GM23338 (cell line): ENCODE measurements at regions not wholly inside any gene's neighbourhood (a gene's known extent, or its start where the extent isn't known, plus 50 kb on each side); places are given as distances from the start of the nearest gene placed in this dataset.

Experiments used
- ATAC-seq: fragments of 200-7000 bp; cut with Tn5 transposase; 3 replicates; pipeline ENCODE4 v1.9.1; 2020
- DNase-seq: peaks from one replicate; pipeline ENCODE4 v3.0.0-alpha.2; 2015; ENCODE audit warnings: low spot score
- H2AFZ ChIP-seq: fragments of 200-600 bp; sonication (generic); 2 replicates; pipeline ENCODE4 v1.8.0; 2016; ENCODE audit warnings: antibody characterized with exemption, mild to moderate bottlenecking, moderate library complexity
- H3F3A ChIP-seq: fragments of 200-600 bp; sonication (generic); replicated peaks from 2 replicates; pipeline ENCODE4 v1.8.0; 2017; ENCODE audit warnings: antibody characterized with exemption, mixed run types, low read depth
- H3K27ac ChIP-seq: fragments of 200-600 bp; sonication (generic); 2 replicates; pipeline ENCODE4 v1.6.1; 2016; ENCODE audit warnings: low read depth
- H3K27me3 ChIP-seq: fragments of 200-600 bp; sonication (generic); 2 replicates; pipeline ENCODE4 v1.8.0; 2016; ENCODE audit warnings: mild to moderate bottlenecking, mixed run types, moderate library complexity; ENCODE audit not compliant: insufficient read depth
- H3K36me3 ChIP-seq: fragments of 200-600 bp; sonication (generic); 2 replicates; pipeline ENCODE4 v1.8.0; 2016; ENCODE audit warnings: mild to moderate bottlenecking; ENCODE audit not compliant: insufficient read depth
- H3K4me1 ChIP-seq: fragments of 200-600 bp; sonication (generic); 2 replicates; pipeline ENCODE4 v1.8.0; 2016; ENCODE audit warnings: mild to moderate bottlenecking, moderate library complexity; ENCODE audit not compliant: insufficient read depth
- H3K4me2 ChIP-seq: fragments of 200-600 bp; sonication (generic); 2 replicates; pipeline ENCODE4 v1.7.1; 2017; ENCODE audit warnings: mixed run types
- H3K4me3 ChIP-seq: fragments of 200-600 bp; sonication (generic); 2 replicates; pipeline ENCODE4 v1.6.1; 2016; ENCODE audit warnings: mixed run types
- H3K79me2 ChIP-seq: fragments of 200-600 bp; sonication (generic); replicated peaks from 2 replicates; pipeline ENCODE4 v1.8.0; 2017; ENCODE audit warnings: mild to moderate bottlenecking; ENCODE audit not compliant: insufficient read depth
- H3K9me2 ChIP-seq: fragments of 200-600 bp; sonication (generic); 2 replicates; pipeline ENCODE4 v1.8.0; 2017; ENCODE audit not compliant: insufficient read depth
- H4K20me1 ChIP-seq: fragments of 200-600 bp; sonication (generic); replicated peaks from 2 replicates; pipeline ENCODE4 v1.8.0; 2017; ENCODE audit warnings: mild to moderate bottlenecking; ENCODE audit not compliant: insufficient read depth
- H3K27ac Mint-ChIP-seq: 2 replicates; pipeline ENCODE4 v1.8.0; 2020; ENCODE audit warnings: inconsistent platforms, mild to moderate bottlenecking, moderate library complexity, mixed read lengths
- H3K27me3 Mint-ChIP-seq: 3 replicates; pipeline ENCODE4 v1.8.0; 2022; ENCODE audit warnings: low read depth, mild to moderate bottlenecking, moderate library complexity, mixed read lengths, inconsistent platforms; ENCODE audit not compliant: insufficient read depth, poor library complexity
- H3K36me3 Mint-ChIP-seq: 3 replicates; pipeline ENCODE4 v1.8.0; 2021; ENCODE audit warnings: low read depth, mild to moderate bottlenecking, inconsistent platforms, moderate library complexity, mixed read lengths
- H3K4me1 Mint-ChIP-seq: 3 replicates; pipeline ENCODE4 v1.8.0; 2020; ENCODE audit warnings: mild to moderate bottlenecking, inconsistent platforms, mixed read lengths
- H3K4me3 Mint-ChIP-seq: 3 replicates; pipeline ENCODE4 v1.8.0; 2021; ENCODE audit warnings: moderate library complexity, mild to moderate bottlenecking, inconsistent platforms, mixed read lengths
- H3K9me3 Mint-ChIP-seq: 3 replicates; pipeline ENCODE4 v1.8.0; 2020; ENCODE audit warnings: moderate library complexity, mild to moderate bottlenecking, inconsistent platforms, mixed read lengths
- EZH2phosphoT487 ChIP-seq: fragments of 200-600 bp; sonication (generic); IDR thresholded peaks from one replicate; pipeline ENCODE4 v1.8.1; 2018; ENCODE audit warnings: antibody characterized with exemption; ENCODE audit not compliant: unreplicated experiment
- POLR2AphosphoS5 ChIP-seq: IDR thresholded peaks from 2 replicates; pipeline ENCODE4 v1.6.1; 2016; ENCODE audit warnings: antibody characterized with exemption, low read depth
- ZNF114 ChIP-seq: fragments of 250-450 bp; sonication (Bioruptor Pico); IDR thresholded peaks from 2 replicates; pipeline ENCODE4 v1.5.0; 2020; ENCODE audit warnings: mild to moderate bottlenecking, moderate library complexity
- ZNF331 ChIP-seq: fragments of 250-450 bp; sonication (Bioruptor Pico); IDR thresholded peaks from 2 replicates; pipeline ENCODE4 v1.5.0; 2020; ENCODE audit warnings: low read depth, mild to moderate bottlenecking, moderate library complexity
- TF ChIP-seq, protein P1 (sequence below): IDR thresholded peaks from 2 replicates; pipeline ENCODE4 v1.6.1; 2016; ENCODE audit warnings: antibody characterized with exemption
- TF ChIP-seq, protein P2 (sequence below): IDR thresholded peaks from one replicate; pipeline ENCODE4 v1.6.1; 2018; ENCODE audit warnings: antibody characterized with exemption; ENCODE audit not compliant: unreplicated experiment

DNA sequence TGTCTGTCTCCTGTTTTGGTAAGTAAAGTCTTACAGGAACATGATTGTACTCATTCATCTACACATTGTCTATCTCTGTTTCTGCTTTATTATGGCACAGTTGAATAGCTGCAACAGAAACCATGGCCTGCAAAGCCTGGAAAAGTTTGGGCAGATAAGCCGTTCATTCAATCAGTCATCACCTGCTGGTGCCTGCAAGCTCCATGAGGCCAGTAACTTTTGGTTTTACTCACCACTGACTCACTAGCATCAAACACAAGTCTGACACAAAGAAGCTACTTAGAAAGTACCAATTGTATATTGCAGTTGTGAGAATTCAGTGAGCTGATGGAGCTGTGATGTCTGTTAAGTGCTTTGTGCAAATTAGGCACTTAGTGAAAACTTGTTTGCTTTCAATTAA is 373.6 kb upstream of the SGCD start:
- Histone ChIP-seq H3K4me1 (peaks cover 18% of the 10 kb centered on the region), H2AFZ (peak overlapping the region; percentile 77; the same call in 1 of the 2 replicates), H3F3A (no peaks in the 10 kb centered on the region)

GRCh38 chr5:155954701-155955445 is 372.1 kb upstream of the SGCD start:
- Mint-ChIP-seq H3K36me3 (no peaks in the 10 kb centered on the region), H3K4me1 (peaks cover 18% of the 10 kb centered on the region), H3K27ac (no peak overlapping the region), H3K9me3 (no peaks in the 10 kb centered on the region), H3K4me3 (no peak overlapping the region), H3K27me3 (no peaks in the 10 kb centered on the region)
- Histone ChIP-seq H3K27me3 (no peaks in the 10 kb centered on the region), H3F3A (no peaks in the 10 kb centered on the region), H3K79me2 (no peaks in the 10 kb centered on the region), H3K27ac (no peak overlapping the region), H3K4me2 (no peak overlapping the region), H4K20me1 (no peaks in the 10 kb centered on the region), H3K4me3 (no peak overlapping the region), H2AFZ (no peak overlapping the region), H3K9me2 (0 out of 2 replicates have a peak, but pooled peaks cover 6% of the 10 kb centered on the region), H3K4me1 (peaks cover 18% of the 10 kb centered on the region), H3K36me3 (no peaks in the 10 kb centered on the region)
- DNase-seq (no peak), ATAC-seq (no peak)
- TF ChIP-seq ZNF331 (CRISPR knock-in tag), result no peak

More for the DNA sequence above, 373.6 kb upstream of the SGCD start:
- Mint-ChIP-seq H3K4me3 (no peak overlapping the region), H3K27ac (no peak overlapping the region; the same call in 1 of the 2 replicates), H3K27me3 (no peaks in the 10 kb centered on the region), H3K4me1 (peaks cover 18% of the 10 kb centered on the region), H3K36me3 (no peaks in the 10 kb centered on the region), H3K9me3 (no peaks in the 10 kb centered on the region)
- TF ChIP-seq EZH2phosphoT487 (no peak), POLR2AphosphoS5 (no peak)
- Histone ChIP-seq H3K4me2 (0 out of 2 replicates have a peak overlapping the region, but pooled peaks have one; percentile 14), H3K4me3 (no peak overlapping the region), H3K27me3 (no peaks in the 10 kb centered on the region), H3K79me2 (no peaks in the 10 kb centered on the region), H3K36me3 (no peaks in the 10 kb centered on the region), H4K20me1 (no peaks in the 10 kb centered on the region), H3K9me2 (0 out of 2 replicates have a peak, but pooled peaks cover 6% of the 10 kb centered on the region), H3K27ac (no peak overlapping the region)
- DNase-seq, result no peak
- ATAC-seq, result no peak

GRCh38 chr5:155957884-155958283 is 369.1 kb upstream of the SGCD start:
- Mint-ChIP-seq H3K4me1 (peaks cover 12% of the 10 kb centered on the region), H3K27me3 (no peaks in the 10 kb centered on the region), H3K4me3 (no peak overlapping the region), H3K36me3 (no peaks in the 10 kb centered on the region), H3K27ac (no peak overlapping the region), H3K9me3 (no peaks in the 10 kb centered on the region)
- H3F3A ChIP-seq, result no peaks in the 10 kb centered on the region
- H3K9me2 ChIP-seq, result 0 out of 2 replicates have a peak, but pooled peaks cover 6% of the 10 kb centered on the region
- no peak overlapping the region for H2AFZ ChIP-seq
- DNase-seq (no peak), ATAC-seq (no peak)
- H3K79me2 ChIP-seq, result no peaks in the 10 kb centered on the region
- no peak overlapping the region for H3K27ac ChIP-seq
- no peaks in the 10 kb centered on the region for H3K36me3 ChIP-seq
- H3K4me1 ChIP-seq, result peaks cover 8% of the 10 kb centered on the region; the same call in 1 of the 2 replicates
- H3K27me3 ChIP-seq, result no peaks in the 10 kb centered on the region
- H4K20me1 ChIP-seq, result no peaks in the 10 kb centered on the region
- H3K4me2 ChIP-seq, result no peak overlapping the region
- no peak overlapping the region for H3K4me3 ChIP-seq
- TF ChIP-seq ZNF114 (CRISPR knock-in tag), result no peak
- TF ChIP-seq, protein P1, sequence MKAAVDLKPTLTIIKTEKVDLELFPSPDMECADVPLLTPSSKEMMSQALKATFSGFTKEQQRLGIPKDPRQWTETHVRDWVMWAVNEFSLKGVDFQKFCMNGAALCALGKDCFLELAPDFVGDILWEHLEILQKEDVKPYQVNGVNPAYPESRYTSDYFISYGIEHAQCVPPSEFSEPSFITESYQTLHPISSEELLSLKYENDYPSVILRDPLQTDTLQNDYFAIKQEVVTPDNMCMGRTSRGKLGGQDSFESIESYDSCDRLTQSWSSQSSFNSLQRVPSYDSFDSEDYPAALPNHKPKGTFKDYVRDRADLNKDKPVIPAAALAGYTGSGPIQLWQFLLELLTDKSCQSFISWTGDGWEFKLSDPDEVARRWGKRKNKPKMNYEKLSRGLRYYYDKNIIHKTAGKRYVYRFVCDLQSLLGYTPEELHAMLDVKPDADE, result no peak
- TF ChIP-seq, protein P2, sequence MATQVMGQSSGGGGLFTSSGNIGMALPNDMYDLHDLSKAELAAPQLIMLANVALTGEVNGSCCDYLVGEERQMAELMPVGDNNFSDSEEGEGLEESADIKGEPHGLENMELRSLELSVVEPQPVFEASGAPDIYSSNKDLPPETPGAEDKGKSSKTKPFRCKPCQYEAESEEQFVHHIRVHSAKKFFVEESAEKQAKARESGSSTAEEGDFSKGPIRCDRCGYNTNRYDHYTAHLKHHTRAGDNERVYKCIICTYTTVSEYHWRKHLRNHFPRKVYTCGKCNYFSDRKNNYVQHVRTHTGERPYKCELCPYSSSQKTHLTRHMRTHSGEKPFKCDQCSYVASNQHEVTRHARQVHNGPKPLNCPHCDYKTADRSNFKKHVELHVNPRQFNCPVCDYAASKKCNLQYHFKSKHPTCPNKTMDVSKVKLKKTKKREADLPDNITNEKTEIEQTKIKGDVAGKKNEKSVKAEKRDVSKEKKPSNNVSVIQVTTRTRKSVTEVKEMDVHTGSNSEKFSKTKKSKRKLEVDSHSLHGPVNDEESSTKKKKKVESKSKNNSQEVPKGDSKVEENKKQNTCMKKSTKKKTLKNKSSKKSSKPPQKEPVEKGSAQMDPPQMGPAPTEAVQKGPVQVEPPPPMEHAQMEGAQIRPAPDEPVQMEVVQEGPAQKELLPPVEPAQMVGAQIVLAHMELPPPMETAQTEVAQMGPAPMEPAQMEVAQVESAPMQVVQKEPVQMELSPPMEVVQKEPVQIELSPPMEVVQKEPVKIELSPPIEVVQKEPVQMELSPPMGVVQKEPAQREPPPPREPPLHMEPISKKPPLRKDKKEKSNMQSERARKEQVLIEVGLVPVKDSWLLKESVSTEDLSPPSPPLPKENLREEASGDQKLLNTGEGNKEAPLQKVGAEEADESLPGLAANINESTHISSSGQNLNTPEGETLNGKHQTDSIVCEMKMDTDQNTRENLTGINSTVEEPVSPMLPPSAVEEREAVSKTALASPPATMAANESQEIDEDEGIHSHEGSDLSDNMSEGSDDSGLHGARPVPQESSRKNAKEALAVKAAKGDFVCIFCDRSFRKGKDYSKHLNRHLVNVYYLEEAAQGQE, result no peak
- TF ChIP-seq EZH2phosphoT487, result no peak
